HG03354 (cell line): ENCODE measurements at regions not wholly inside any gene's neighbourhood (a gene's known extent, or its start where the extent isn't known, plus 50 kb on each side); places are given as distances from the start of the nearest gene placed in this dataset.
"Not testable (repeated sequence)": the region's sequence is repeated elsewhere in the genome, so short reads cannot be mapped to it uniquely, and the experiment has no call there.

ENCODE experiments used
- ATAC-seq: cut with Tn5 transposase; IDR thresholded peaks from one replicate; pipeline ENCODE4 v1.9.1; 2021; ENCODE audit warnings: mild to moderate bottlenecking; ENCODE audit not compliant: unreplicated experiment, poor library complexity, severe bottlenecking

DNA sequence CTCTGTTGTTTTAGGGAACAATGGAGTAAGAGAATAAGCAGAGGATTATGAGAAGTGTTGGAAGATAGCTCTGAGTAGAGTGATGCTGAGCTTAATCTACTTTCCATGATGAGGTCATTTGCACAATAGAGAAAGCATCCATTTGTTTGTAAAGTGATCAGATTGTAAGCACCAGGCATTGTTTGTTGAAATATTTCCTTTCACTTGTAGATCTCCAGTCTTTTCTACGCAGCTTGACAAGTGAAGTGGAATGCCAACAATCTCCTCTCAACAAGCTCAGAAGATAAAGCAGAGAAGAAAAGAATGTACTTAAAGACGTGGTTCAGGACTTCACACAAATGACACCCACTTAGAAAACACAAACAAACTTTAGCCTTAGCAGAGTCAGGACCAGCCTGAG is 80.1 kb upstream of the MARCKS start:
- no peak for ATAC-seq

DNA sequence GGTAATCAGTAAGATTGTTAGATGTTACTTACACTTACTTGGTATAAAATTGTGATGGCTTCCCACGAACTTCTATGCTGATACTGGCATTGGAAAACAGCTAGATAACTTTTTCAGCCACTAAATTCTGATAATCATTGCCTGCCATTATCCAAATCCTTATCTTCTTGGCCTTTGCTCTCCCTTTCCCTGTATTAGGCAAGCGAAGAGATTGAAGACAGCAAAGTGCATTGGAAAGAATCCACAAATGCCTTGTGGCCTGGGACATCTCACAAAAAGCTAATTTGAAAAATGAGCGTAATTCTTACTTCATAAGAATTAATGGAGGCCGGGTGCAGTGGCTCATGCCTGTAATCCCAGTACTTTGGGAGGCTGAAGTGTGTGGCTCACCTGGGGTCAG is 79.5 kb upstream of the MARCKS start:
- ATAC-seq: no peak

DNA sequence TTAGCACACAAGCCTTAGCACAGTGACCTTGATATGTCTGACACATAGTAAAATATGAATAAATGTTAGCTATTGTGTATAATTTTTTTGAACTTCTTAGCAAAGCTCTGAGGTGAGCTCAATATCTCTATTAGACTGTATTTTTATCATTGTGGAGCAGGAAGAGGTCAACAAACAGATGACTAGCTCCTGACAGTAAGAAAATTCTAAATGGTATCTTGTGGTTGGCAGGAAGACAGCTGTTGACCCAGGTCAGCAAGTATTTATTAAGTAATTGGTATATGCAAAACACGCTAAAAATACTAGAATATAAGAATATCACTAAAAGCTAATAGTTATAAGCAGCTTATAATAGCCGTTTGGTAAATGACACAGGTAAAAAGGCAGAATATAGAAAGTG is 77.5 kb upstream of the MARCKS start:
- ATAC-seq: peak; percentile 56

DNA sequence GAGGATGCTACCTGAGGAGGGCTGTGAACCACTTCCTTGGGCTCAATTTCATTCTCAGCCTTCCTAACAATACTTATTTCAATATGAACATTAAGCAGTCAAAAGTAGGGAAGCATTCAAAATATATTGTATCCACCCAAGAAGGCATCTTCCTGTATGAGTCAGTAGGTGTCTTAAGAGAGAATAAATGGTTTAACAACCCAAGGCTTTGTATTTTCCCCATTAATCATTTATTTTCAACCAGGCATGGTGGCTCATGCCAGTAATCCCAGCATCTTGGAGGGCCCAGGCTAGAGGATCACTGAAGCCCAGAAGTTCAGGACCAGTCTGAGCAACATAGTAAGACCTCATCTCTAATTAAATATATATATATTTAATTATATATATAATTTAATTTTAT is 74.5 kb upstream of the MARCKS start:
- ATAC-seq: no peak

DNA sequence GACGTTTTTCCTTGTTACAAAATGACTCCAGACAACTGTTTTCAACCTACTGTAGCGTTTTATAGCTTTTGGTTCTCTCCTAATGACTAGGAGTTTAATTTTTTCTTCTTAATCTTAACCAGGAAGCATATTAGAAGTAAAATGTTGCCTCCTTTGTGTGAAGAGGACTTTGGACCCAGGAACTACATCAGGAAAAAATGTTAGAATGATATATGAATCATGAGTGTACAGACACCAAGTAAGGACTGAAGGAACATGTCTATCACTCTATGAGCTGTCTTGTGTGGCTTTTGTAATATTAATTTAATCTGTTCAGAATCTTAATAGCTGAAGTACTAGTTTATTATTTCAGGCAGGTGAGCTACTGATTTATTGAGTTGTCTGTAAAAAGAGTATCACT is 71.0 kb upstream of the MARCKS start:
- ATAC-seq: no peak

DNA sequence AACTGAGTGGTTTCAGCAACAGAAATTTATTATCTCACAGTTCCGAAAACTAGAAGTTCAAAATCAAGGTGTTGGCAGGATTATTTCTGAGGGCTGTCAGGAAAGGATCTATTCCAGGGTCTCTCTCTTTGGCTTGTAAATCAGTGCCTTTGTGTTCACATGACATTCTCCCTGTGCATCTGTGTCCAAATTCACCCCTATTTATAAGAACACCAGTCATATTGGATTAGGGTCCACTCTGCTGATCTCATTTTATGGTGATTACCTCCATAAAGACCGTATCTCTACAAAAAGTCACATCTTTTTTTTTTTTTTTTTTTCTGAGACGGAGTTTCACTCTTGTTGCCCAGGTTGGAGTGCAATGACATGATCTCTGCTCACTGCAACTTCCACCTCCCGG is 68.6 kb upstream of the MARCKS start:
- ATAC-seq: no peak

DNA sequence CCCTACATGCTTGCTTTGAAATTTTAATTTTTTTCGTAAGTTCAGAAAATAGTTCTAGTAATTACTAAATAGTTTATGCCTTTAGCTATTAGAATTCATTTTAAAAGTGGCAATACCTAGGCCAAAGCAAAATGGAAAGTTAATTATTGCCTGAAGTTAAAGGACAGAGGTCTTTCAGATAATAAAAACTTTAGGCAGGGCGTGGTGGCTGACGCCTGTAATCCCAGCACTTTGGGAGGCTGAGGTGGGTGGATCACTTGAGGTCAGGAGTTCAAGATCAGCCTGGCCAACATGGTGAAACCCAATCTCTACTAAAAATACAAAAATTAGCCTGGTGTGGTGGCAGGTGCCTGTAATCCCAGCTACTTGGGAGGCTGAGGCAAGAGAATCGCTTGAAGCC is 65.9 kb upstream of the MARCKS start:
- not testable (repeated sequence) for ATAC-seq

DNA sequence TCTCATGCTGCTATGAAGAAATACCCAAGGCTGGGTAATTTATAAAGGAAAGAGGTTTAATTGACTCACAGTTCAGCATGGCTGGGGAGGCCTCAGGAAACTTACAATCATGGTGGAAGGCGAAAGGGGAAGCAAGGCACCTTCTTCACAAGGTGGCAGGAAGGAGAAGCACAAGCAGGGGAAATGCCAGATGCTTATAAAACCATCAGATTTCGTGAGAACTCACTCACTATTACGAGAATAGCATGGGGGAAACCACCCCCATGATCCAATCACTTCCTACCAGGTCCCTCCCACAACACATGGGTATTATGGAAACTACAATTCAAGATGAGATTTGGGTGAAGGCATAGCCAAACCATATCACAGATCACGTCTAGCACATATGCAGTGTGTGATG is 61.8 kb upstream of the MARCKS start:
- not testable (repeated sequence) for ATAC-seq

DNA sequence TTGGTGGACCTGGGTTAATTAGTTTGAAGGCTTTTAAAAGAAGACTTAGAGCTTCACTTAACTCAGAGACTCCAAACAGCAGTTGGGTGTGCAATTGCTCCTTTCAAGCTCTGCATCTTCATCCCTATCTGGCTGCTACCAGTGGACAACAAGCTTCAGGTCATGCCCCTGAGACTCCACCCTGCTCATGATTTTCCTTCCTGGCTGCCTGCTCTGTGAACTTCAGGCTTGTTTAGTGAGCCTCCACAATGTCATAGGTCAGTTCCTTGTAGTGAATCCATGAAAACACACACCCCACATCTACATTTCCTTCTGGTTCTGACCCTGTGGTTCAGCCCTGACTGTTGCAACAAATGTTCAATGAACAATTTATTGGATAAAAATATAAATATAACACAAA is 61.1 kb upstream of the MARCKS start:
- ATAC-seq: no peak

DNA sequence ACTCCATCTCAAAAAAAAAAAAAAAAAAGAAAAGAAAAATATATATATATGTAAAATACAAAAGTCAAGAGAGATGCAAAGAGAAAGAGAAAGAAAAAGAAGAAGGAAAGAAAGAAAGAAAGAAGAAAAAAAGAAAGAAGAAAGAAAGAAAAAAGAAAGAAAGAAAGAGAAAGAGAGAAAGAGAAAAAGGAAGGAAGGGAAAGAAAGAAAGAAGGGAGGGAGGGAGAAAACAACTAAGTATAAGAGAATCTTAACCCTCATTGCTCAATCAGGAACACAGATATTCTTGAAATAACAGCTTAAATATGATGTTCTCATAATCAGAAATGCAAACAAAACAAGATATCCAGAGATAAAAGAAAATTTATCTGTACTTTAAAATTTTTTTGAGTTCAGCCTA is 54.4 kb upstream of the MARCKS start:
- ATAC-seq: no peak

DNA sequence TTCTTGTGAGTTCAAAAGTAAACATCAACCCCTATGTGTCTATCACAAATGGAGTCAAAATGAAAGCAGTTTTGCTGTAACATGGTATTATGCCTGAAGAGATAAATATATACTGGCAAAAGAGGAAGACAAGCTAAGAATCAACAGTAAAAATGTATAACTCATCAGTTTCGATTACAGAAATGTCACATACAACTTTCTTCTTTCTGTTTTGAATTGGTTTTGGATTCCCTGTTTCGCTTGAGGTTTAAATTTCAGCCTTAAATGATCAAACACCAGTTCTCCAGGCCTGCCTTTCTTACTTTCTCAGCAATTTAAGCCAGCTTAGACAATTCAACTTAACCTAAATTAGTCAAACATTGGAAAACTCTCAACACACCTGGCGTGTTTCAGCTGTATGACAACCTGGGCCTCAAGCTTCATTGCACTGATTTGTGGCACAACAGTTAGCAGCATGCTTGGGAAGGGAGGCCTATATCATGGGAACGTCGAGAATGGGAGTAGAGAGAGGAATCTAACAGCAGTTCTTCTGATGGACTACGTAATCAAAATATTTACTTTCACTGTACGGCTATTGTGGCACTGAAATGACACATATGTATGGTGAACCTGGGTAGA is 51.9 kb upstream of the MARCKS start:
- peak; percentile 91 for ATAC-seq

DNA sequence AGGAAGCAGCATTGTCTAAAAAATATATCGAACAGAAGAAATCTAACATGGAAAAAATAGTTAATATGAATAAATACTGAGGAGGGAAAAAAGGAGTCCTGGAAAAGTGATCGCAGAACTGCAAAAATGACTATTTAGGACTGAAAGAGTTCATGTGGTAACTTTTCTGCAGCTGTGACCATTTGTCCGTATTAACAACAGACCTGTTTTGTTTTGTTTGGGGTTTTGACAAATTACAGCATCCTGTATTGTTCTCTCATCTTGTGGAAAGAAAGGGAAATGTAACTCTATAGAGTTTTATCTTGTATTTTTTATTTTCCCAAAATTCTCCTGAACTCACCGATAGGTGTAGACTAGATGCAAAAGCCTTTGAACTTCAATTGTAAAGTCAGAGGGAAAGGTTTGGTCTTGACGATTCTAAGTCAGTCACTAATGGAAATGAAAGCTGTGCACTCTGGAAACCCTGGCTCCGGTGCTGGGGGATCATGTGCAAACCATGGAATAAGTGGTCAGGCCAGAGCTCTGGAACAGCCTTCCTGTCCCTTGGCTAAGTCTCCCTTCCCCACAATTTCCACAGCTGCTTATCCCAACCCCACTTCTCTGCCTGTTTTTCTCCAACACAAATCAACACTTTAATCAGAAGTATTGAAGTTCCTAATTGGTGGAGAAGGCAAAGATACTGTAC is 51.2 kb upstream of the MARCKS start:
- no peak for ATAC-seq
